ENCODE measurements at regions not wholly inside any gene's neighbourhood (a gene's known extent, or its start where the extent isn't known, plus 50 kb on each side); places are given as distances from the start of the nearest gene placed in this dataset.

- DNase-seq (ENCODE audit: low read depth, low spot score) = no peak
Measured at GRCh38 chr13:34411894-34412293, 530.2 kb upstream of the NBEA start.

GRCh38 chr13:34412295-34412694, 529.8 kb upstream of the NBEA start:
- no peak for DNase-seq (ENCODE audit: low read depth, low spot score)

GRCh38 chr13:34412817-34413375, 529.2 kb upstream of the NBEA start:
- no peak for DNase-seq (ENCODE audit: low read depth, low spot score)

- DNase-seq (ENCODE audit: low read depth, low spot score) = no peak
Measured at GRCh38 chr13:34413538-34414210, 528.4 kb upstream of the NBEA start.

GRCh38 chr13:34414616-34415015, 527.5 kb upstream of the NBEA start:
- no peak for DNase-seq (ENCODE audit: low read depth, low spot score)

GRCh38 chr13:34416971-34417380, 525.1 kb upstream of the NBEA start:
- DNase-seq (ENCODE audit: low read depth, low spot score) = no peak

- DNase-seq (ENCODE audit: low read depth, low spot score) = no peak
Measured at GRCh38 chr13:34417896-34418295, 524.2 kb upstream of the NBEA start.

- no peak for DNase-seq (ENCODE audit: low read depth, low spot score)
Measured at GRCh38 chr13:34419025-34419424, 523.0 kb upstream of the NBEA start.

- DNase-seq (ENCODE audit: low read depth, low spot score) = no peak
Measured at GRCh38 chr13:34419755-34420154, 522.3 kb upstream of the NBEA start.

GRCh38 chr13:34420702-34421346, 521.2 kb upstream of the NBEA start:
- DNase-seq (ENCODE audit: low read depth, low spot score) = no peak

- no peak for DNase-seq (ENCODE audit: low read depth, low spot score)
Measured at GRCh38 chr13:34421347-34421719, 520.7 kb upstream of the NBEA start.

GRCh38 chr13:34421858-34422475, 520.1 kb upstream of the NBEA start:
- no peak for DNase-seq (ENCODE audit: low read depth, low spot score)

- DNase-seq (ENCODE audit: low read depth, low spot score) = no peak
Measured at GRCh38 chr13:34422956-34423355, 519.1 kb upstream of the NBEA start.

GRCh38 chr13:34425327-34425949, 516.6 kb upstream of the NBEA start:
- DNase-seq (ENCODE audit: low read depth, low spot score) = no peak

- DNase-seq (ENCODE audit: low read depth, low spot score) = no peak
Measured at GRCh38 chr13:34428911-34429310, 513.2 kb upstream of the NBEA start.

GRCh38 chr13:34430294-34430693, 511.8 kb upstream of the NBEA start:
- no peak for DNase-seq (ENCODE audit: low read depth, low spot score)

GRCh38 chr13:34431827-34432581, 510.1 kb upstream of the NBEA start:
- no peak for DNase-seq (ENCODE audit: low read depth, low spot score)

- peak; percentile 5 for DNase-seq (ENCODE audit: low read depth, low spot score)
Measured at GRCh38 chr13:34435338-34435737, 506.7 kb upstream of the NBEA start.

GRCh38 chr13:34437873-34438272, 504.2 kb upstream of the NBEA start:
- DNase-seq (ENCODE audit: low read depth, low spot score) = no peak

GRCh38 chr13:34452831-34453230, 489.2 kb upstream of the NBEA start:
- no peak for DNase-seq (ENCODE audit: low read depth, low spot score)

Data from ELF-1 (cell line).